GM23338 (cell line): ENCODE measurements at regions not wholly inside any gene's neighbourhood (a gene's known extent, or its start where the extent isn't known, plus 50 kb on each side); places are given as distances from the start of the nearest gene placed in this dataset.

Experiments used
- ATAC-seq: fragments of 200-7000 bp; cut with Tn5 transposase; 3 replicates; pipeline ENCODE4 v1.9.1; 2020
- DNase-seq: peaks from one replicate; pipeline ENCODE4 v3.0.0-alpha.2; 2015; ENCODE audit warnings: low spot score
- H2AFZ ChIP-seq: fragments of 200-600 bp; sonication (generic); 2 replicates; pipeline ENCODE4 v1.8.0; 2016; ENCODE audit warnings: antibody characterized with exemption, mild to moderate bottlenecking, moderate library complexity
- H3F3A ChIP-seq: fragments of 200-600 bp; sonication (generic); replicated peaks from 2 replicates; pipeline ENCODE4 v1.8.0; 2017; ENCODE audit warnings: antibody characterized with exemption, mixed run types, low read depth
- H3K27ac ChIP-seq: fragments of 200-600 bp; sonication (generic); 2 replicates; pipeline ENCODE4 v1.6.1; 2016; ENCODE audit warnings: low read depth
- H3K27me3 ChIP-seq: fragments of 200-600 bp; sonication (generic); 2 replicates; pipeline ENCODE4 v1.8.0; 2016; ENCODE audit warnings: mild to moderate bottlenecking, mixed run types, moderate library complexity; ENCODE audit not compliant: insufficient read depth
- H3K36me3 ChIP-seq: fragments of 200-600 bp; sonication (generic); 2 replicates; pipeline ENCODE4 v1.8.0; 2016; ENCODE audit warnings: mild to moderate bottlenecking; ENCODE audit not compliant: insufficient read depth
- H3K4me1 ChIP-seq: fragments of 200-600 bp; sonication (generic); 2 replicates; pipeline ENCODE4 v1.8.0; 2016; ENCODE audit warnings: mild to moderate bottlenecking, moderate library complexity; ENCODE audit not compliant: insufficient read depth
- H3K4me2 ChIP-seq: fragments of 200-600 bp; sonication (generic); 2 replicates; pipeline ENCODE4 v1.7.1; 2017; ENCODE audit warnings: mixed run types
- H3K4me3 ChIP-seq: fragments of 200-600 bp; sonication (generic); 2 replicates; pipeline ENCODE4 v1.6.1; 2016; ENCODE audit warnings: mixed run types
- H3K79me2 ChIP-seq: fragments of 200-600 bp; sonication (generic); replicated peaks from 2 replicates; pipeline ENCODE4 v1.8.0; 2017; ENCODE audit warnings: mild to moderate bottlenecking; ENCODE audit not compliant: insufficient read depth
- H3K9me2 ChIP-seq: fragments of 200-600 bp; sonication (generic); 2 replicates; pipeline ENCODE4 v1.8.0; 2017; ENCODE audit not compliant: insufficient read depth
- H4K20me1 ChIP-seq: fragments of 200-600 bp; sonication (generic); replicated peaks from 2 replicates; pipeline ENCODE4 v1.8.0; 2017; ENCODE audit warnings: mild to moderate bottlenecking; ENCODE audit not compliant: insufficient read depth
- H3K27ac Mint-ChIP-seq: 2 replicates; pipeline ENCODE4 v1.8.0; 2020; ENCODE audit warnings: inconsistent platforms, mild to moderate bottlenecking, moderate library complexity, mixed read lengths
- H3K27me3 Mint-ChIP-seq: 3 replicates; pipeline ENCODE4 v1.8.0; 2022; ENCODE audit warnings: low read depth, mild to moderate bottlenecking, moderate library complexity, mixed read lengths, inconsistent platforms; ENCODE audit not compliant: insufficient read depth, poor library complexity
- H3K36me3 Mint-ChIP-seq: 3 replicates; pipeline ENCODE4 v1.8.0; 2021; ENCODE audit warnings: low read depth, mild to moderate bottlenecking, inconsistent platforms, moderate library complexity, mixed read lengths
- H3K4me1 Mint-ChIP-seq: 3 replicates; pipeline ENCODE4 v1.8.0; 2020; ENCODE audit warnings: mild to moderate bottlenecking, inconsistent platforms, mixed read lengths
- H3K4me3 Mint-ChIP-seq: 3 replicates; pipeline ENCODE4 v1.8.0; 2021; ENCODE audit warnings: moderate library complexity, mild to moderate bottlenecking, inconsistent platforms, mixed read lengths
- H3K9me3 Mint-ChIP-seq: 3 replicates; pipeline ENCODE4 v1.8.0; 2020; ENCODE audit warnings: moderate library complexity, mild to moderate bottlenecking, inconsistent platforms, mixed read lengths
- CREB1 ChIP-seq: fragments of 250-450 bp; sonication (Bioruptor Pico); IDR thresholded peaks from 2 replicates; pipeline ENCODE4 v1.5.0; 2020; ENCODE audit warnings: low read depth, mild to moderate bottlenecking, moderate library complexity
- EZH2 ChIP-seq: fragments of 200-600 bp; sonication (generic); IDR thresholded peaks from one replicate; pipeline ENCODE4 v1.8.0; 2017; ENCODE audit warnings: antibody characterized with exemption, mild to moderate bottlenecking, low read depth; ENCODE audit not compliant: unreplicated experiment
- EZH2phosphoT487 ChIP-seq: fragments of 200-600 bp; sonication (generic); IDR thresholded peaks from one replicate; pipeline ENCODE4 v1.8.1; 2018; ENCODE audit warnings: antibody characterized with exemption; ENCODE audit not compliant: unreplicated experiment
- JUNB ChIP-seq: IDR thresholded peaks from one replicate; pipeline ENCODE4 v1.6.1; 2016; ENCODE audit warnings: antibody characterized with exemption; ENCODE audit not compliant: unreplicated experiment
- NANOG ChIP-seq: IDR thresholded peaks from 2 replicates; pipeline ENCODE4 v1.6.1; 2016; ENCODE audit warnings: antibody characterized with exemption, borderline replicate concordance
- POLR2AphosphoS5 ChIP-seq: IDR thresholded peaks from 2 replicates; pipeline ENCODE4 v1.6.1; 2016; ENCODE audit warnings: antibody characterized with exemption, low read depth
- STAT1 ChIP-seq: IDR thresholded peaks from one replicate; pipeline ENCODE4 v1.6.1; 2016; ENCODE audit warnings: antibody characterized with exemption; ENCODE audit not compliant: unreplicated experiment
- ZNF114 ChIP-seq: fragments of 250-450 bp; sonication (Bioruptor Pico); IDR thresholded peaks from 2 replicates; pipeline ENCODE4 v1.5.0; 2020; ENCODE audit warnings: mild to moderate bottlenecking, moderate library complexity
- ZNF331 ChIP-seq: fragments of 250-450 bp; sonication (Bioruptor Pico); IDR thresholded peaks from 2 replicates; pipeline ENCODE4 v1.5.0; 2020; ENCODE audit warnings: low read depth, mild to moderate bottlenecking, moderate library complexity
- TF ChIP-seq, protein P1 (sequence below): fragments of 250-450 bp; sonication (Bioruptor Pico); IDR thresholded peaks from 2 replicates; pipeline ENCODE4 v1.5.0; 2020; ENCODE audit warnings: mild to moderate bottlenecking, moderate library complexity
- TF ChIP-seq, protein P2 (sequence below): IDR thresholded peaks from one replicate; pipeline ENCODE4 v1.6.1; 2018; ENCODE audit warnings: antibody characterized with exemption; ENCODE audit not compliant: unreplicated experiment
- TF ChIP-seq, protein P3 (sequence below): IDR thresholded peaks from 2 replicates; pipeline ENCODE4 v1.6.1; 2016; ENCODE audit warnings: antibody characterized with exemption
- TF ChIP-seq, protein P4 (sequence below), 2 experiments: fragments of 200-600 bp in 1 of 2; sonication (generic) in 1 of 2; conservative IDR thresholded peaks; 2 replicates each; pipeline versions ENCODE4 v1.5.1 to v1.6.1; 2016 to 2017; ENCODE audit warnings: antibody characterized with exemption in 2 of 2, low read depth in 2 of 2, mild to moderate bottlenecking in 2 of 2, moderate library complexity in 1 of 2

DNA sequence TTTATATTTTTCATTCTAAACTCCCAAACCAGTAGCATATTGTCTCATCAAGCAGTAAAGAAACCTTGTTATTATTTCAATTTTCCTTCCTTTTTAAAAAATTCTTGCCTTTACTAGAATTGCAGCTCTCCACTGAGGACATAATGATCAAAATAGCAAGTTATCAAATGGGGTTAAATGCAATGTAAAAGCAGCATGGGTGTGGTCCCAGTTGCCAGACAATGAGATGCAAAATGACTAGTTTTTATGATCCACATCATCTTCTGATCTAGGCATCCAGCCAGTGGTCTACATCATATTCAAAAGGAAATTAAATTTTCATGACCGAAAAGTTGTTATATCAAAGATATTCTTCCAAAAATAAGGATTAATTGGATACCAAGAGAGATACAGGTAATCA, 427.9 kb upstream of the SMIM31 start:
- TF ChIP-seq ZNF331: no peak
- TF ChIP-seq POLR2AphosphoS5: no peak
- TF ChIP-seq, protein P1, sequence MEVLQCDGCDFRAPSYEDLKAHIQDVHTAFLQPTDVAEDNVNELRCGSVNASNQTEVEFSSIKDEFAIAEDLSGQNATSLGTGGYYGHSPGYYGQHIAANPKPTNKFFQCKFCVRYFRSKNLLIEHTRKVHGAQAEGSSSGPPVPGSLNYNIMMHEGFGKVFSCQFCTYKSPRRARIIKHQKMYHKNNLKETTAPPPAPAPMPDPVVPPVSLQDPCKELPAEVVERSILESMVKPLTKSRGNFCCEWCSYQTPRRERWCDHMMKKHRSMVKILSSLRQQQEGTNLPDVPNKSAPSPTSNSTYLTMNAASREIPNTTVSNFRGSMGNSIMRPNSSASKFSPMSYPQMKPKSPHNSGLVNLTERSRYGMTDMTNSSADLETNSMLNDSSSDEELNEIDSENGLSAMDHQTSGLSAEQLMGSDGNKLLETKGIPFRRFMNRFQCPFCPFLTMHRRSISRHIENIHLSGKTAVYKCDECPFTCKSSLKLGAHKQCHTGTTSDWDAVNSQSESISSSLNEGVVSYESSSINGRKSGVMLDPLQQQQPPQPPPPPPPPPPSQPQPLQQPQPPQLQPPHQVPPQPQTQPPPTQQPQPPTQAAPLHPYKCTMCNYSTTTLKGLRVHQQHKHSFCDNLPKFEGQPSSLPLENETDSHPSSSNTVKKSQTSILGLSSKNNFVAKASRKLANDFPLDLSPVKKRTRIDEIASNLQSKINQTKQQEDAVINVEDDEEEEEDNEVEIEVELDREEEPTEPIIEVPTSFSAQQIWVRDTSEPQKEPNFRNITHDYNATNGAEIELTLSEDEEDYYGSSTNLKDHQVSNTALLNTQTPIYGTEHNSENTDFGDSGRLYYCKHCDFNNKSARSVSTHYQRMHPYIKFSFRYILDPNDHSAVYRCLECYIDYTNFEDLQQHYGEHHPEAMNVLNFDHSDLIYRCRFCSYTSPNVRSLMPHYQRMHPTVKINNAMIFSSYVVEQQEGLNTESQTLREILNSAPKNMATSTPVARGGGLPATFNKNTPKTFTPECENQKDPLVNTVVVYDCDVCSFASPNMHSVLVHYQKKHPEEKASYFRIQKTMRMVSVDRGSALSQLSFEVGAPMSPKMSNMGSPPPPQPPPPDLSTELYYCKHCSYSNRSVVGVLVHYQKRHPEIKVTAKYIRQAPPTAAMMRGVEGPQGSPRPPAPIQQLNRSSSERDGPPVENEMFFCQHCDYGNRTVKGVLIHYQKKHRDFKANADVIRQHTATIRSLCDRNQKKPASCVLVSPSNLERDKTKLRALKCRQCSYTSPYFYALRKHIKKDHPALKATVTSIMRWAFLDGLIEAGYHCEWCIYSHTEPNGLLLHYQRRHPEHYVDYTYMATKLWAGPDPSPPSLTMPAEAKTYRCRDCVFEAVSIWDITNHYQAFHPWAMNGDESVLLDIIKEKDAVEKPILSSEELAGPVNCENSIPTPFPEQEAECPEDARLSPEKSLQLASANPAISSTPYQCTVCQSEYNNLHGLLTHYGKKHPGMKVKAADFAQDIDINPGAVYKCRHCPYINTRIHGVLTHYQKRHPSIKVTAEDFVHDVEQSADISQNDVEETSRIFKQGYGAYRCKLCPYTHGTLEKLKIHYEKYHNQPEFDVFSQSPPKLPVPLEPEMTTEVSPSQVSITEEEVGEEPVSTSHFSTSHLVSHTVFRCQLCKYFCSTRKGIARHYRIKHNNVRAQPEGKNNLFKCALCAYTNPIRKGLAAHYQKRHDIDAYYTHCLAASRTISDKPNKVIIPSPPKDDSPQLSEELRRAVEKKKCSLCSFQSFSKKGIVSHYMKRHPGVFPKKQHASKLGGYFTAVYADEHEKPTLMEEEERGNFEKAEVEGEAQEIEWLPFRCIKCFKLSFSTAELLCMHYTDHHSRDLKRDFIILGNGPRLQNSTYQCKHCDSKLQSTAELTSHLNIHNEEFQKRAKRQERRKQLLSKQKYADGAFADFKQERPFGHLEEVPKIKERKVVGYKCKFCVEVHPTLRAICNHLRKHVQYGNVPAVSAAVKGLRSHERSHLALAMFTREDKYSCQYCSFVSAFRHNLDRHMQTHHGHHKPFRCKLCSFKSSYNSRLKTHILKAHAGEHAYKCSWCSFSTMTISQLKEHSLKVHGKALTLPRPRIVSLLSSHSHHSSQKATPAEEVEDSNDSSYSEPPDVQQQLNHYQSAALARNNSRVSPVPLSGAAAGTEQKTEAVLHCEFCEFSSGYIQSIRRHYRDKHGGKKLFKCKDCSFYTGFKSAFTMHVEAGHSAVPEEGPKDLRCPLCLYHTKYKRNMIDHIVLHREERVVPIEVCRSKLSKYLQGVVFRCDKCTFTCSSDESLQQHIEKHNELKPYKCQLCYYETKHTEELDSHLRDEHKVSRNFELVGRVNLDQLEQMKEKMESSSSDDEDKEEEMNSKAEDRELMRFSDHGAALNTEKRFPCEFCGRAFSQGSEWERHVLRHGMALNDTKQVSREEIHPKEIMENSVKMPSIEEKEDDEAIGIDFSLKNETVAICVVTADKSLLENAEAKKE (CRISPR knock-in tag): no peak
- TF ChIP-seq, protein P2, sequence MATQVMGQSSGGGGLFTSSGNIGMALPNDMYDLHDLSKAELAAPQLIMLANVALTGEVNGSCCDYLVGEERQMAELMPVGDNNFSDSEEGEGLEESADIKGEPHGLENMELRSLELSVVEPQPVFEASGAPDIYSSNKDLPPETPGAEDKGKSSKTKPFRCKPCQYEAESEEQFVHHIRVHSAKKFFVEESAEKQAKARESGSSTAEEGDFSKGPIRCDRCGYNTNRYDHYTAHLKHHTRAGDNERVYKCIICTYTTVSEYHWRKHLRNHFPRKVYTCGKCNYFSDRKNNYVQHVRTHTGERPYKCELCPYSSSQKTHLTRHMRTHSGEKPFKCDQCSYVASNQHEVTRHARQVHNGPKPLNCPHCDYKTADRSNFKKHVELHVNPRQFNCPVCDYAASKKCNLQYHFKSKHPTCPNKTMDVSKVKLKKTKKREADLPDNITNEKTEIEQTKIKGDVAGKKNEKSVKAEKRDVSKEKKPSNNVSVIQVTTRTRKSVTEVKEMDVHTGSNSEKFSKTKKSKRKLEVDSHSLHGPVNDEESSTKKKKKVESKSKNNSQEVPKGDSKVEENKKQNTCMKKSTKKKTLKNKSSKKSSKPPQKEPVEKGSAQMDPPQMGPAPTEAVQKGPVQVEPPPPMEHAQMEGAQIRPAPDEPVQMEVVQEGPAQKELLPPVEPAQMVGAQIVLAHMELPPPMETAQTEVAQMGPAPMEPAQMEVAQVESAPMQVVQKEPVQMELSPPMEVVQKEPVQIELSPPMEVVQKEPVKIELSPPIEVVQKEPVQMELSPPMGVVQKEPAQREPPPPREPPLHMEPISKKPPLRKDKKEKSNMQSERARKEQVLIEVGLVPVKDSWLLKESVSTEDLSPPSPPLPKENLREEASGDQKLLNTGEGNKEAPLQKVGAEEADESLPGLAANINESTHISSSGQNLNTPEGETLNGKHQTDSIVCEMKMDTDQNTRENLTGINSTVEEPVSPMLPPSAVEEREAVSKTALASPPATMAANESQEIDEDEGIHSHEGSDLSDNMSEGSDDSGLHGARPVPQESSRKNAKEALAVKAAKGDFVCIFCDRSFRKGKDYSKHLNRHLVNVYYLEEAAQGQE: no peak
- TF ChIP-seq, protein P3, sequence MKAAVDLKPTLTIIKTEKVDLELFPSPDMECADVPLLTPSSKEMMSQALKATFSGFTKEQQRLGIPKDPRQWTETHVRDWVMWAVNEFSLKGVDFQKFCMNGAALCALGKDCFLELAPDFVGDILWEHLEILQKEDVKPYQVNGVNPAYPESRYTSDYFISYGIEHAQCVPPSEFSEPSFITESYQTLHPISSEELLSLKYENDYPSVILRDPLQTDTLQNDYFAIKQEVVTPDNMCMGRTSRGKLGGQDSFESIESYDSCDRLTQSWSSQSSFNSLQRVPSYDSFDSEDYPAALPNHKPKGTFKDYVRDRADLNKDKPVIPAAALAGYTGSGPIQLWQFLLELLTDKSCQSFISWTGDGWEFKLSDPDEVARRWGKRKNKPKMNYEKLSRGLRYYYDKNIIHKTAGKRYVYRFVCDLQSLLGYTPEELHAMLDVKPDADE: no peak
- no peak for TF ChIP-seq JUNB
- TF ChIP-seq, protein P4, sequence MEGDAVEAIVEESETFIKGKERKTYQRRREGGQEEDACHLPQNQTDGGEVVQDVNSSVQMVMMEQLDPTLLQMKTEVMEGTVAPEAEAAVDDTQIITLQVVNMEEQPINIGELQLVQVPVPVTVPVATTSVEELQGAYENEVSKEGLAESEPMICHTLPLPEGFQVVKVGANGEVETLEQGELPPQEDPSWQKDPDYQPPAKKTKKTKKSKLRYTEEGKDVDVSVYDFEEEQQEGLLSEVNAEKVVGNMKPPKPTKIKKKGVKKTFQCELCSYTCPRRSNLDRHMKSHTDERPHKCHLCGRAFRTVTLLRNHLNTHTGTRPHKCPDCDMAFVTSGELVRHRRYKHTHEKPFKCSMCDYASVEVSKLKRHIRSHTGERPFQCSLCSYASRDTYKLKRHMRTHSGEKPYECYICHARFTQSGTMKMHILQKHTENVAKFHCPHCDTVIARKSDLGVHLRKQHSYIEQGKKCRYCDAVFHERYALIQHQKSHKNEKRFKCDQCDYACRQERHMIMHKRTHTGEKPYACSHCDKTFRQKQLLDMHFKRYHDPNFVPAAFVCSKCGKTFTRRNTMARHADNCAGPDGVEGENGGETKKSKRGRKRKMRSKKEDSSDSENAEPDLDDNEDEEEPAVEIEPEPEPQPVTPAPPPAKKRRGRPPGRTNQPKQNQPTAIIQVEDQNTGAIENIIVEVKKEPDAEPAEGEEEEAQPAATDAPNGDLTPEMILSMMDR (conservative IDR thresholded peaks at IDR 0.05; ENCODE audit: low read depth in 2 of 2): no peak
- TF ChIP-seq ZNF114 (CRISPR knock-in tag): no peak
- no peak for TF ChIP-seq STAT1
- TF ChIP-seq EZH2phosphoT487: no peak
- TF ChIP-seq NANOG: no peak
- TF ChIP-seq EZH2: no peak
- TF ChIP-seq CREB1 (CRISPR knock-in tag): no peak
- H3K27me3 ChIP-seq: no peaks in the 10 kb centered on the region
- H3K27me3 Mint-ChIP-seq: no peaks in the 10 kb centered on the region
- H3K36me3 ChIP-seq: no peaks in the 10 kb centered on the region
- H3K27ac Mint-ChIP-seq: no peak overlapping the region
- H3K9me2 ChIP-seq: no peaks in the 10 kb centered on the region
- H3K4me3 Mint-ChIP-seq: no peak overlapping the region
- no peaks in the 10 kb centered on the region for H3F3A ChIP-seq
- ATAC-seq: no peak
- no peaks in the 10 kb centered on the region for H3K79me2 ChIP-seq
- no peaks in the 10 kb centered on the region; the same call in 1 of the 2 replicates for H3K4me1 ChIP-seq
- peaks cover 13% of the 10 kb centered on the region for H3K4me1 Mint-ChIP-seq
- H3K36me3 Mint-ChIP-seq: no peaks in the 10 kb centered on the region
- H3K9me3 Mint-ChIP-seq: no peaks in the 10 kb centered on the region
- no peaks in the 10 kb centered on the region for H4K20me1 ChIP-seq
- no peak overlapping the region for H2AFZ ChIP-seq
- H3K27ac ChIP-seq: no peak overlapping the region
- H3K4me2 ChIP-seq: no peak overlapping the region
- H3K4me3 ChIP-seq: no peak overlapping the region
- DNase-seq: no peak
